Stimulated activated CD4-positive, alpha-beta T cell treated with anti-CD3 and anti-CD28 coated beads, TNF-alpha, amount 100 ng/mL, for 1 hour (primary cell): ENCODE measurements at regions not wholly inside any gene's neighbourhood (a gene's known extent, or its start where the extent isn't known, plus 50 kb on each side); places are given as distances from the start of the nearest gene placed in this dataset.
"Not testable (repeated sequence)": the region's sequence is repeated elsewhere in the genome, so short reads cannot be mapped to it uniquely, and the experiment has no call there.

Experiments used
- DNase-seq, 3 donors: peaks; one replicate each; pipeline ENCODE4 v3.0.0-alpha.2; 2020; ENCODE audit warnings: low read depth in 3 of 3, low spot score in 1 of 3

DNA sequence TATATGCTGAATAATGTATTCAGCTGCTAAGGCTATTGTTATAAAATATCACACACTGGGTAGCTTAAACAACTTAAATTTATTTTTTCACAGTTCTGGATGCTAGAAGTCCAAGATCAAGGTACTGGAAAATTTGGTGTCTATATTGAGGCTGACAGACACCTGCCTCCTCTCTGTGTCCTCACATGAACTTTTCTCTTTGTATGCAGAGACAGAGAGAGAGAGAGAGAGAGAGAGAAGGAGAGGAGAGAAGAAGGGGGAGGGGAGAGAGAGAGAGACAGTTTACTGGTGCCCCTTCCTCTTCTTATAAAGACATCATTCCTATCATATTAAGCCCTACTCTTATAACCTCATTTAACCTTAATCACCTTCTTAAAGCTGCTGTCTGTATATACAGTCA is 320.1 kb upstream of the THBS1 start:
- DNase-seq: no peak

DNA sequence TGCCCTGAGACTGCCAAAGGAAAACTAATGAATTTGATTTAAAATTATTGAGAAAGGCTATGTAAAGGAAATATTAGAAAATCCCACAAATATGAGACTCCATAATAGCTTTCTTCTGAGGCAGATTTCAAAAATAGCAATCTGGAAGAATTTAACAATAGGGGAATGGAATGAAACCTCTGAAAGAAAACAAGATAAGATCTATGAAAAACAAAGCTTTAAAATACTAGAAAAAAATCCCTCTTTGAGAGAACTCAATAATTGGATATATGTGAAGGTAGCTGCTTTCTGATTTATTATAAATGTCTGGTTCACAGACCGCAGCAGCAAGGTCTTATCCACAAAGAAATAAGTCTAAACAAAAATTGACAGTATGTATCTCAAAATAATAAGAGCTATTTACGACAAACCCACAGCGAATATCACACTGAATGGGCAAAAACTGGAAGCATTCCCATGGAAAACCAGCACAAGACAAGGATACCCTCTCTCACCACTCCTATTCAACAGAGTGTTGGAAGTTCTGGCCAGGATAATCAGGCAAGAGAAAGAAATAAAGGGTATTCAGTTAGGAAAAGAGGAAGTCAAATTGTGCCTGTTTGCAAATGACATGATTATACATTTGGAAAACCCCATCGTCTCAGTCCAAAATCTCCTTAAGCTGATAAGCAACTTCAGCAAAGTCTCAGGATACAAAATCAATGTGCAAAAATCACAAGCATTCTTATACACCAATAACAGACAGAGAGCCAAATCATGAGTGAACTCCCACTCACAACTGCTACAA is 319.3 kb upstream of the THBS1 start:
- DNase-seq: not testable (repeated sequence)

DNA sequence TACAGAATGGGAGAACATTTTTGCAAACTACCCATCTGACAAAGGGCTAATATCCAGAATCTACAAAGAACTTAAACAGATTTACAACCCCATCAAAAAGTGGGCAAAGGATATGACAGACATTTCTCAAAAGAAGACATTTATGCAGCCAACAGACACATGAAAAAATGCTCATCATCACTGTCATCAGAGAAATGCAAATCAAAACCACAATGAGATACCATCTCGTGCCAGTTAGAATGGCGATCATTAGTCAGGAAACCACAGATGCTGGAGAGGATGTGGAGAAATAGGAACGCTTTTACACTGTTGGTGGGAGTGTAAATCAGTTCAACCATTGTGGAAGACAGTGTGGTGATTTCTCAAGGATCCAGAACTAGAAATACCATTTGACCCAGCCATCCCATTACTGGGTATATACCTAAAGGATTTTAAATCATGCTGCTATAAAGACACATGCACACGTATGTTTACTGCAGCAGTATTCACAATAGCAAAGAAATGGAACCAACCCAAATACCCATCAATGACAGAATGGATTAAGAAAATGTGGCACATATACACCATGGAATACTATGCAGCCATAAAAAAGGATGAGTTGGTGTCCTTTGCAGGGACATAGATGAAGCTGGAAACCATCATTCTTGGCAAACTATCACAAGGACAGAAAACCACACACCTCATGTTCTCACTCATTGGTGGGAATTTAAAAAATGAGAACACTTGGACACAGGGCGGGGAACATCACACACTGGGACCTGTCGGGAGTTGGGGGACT is 317.7 kb upstream of the THBS1 start:
- DNase-seq: not testable (repeated sequence)

DNA sequence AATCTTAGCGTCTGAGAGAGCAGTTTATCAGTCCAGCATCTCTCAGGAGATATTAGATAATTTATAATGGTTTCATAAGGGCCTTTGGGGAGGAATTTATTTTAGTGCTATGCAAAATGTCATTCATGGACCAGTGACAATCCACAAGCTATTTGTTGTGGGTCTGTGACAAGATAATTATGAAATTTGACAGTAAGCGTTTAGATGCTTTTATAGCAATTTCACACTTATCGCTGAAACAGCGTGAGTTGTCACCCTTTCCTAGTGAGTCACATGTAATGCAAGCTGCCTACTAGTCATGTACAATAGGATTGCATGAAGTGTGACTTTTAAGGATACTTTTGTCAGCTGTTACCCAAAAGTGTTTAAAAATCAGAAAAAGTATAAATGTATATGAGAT is 315.6 kb upstream of the THBS1 start:
- no peak for DNase-seq

DNA sequence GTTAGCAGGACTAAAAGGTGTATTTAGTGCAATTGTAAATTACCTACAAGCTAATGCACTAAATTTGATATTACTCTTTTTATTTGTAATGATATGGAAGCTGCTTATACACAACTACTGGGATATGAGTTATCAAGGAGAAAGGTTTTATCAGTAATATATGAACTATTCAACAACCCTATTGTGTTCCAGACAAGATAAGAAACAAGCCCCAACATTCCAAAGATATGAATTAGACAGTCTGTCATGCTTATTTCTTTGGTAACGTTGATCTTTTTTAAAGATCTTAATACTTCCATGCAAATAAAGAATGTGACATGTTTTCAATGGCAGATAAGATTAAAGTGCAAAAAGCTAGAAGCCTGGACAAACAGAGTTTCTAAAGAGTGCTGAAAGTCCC is 314.0 kb upstream of the THBS1 start:
- DNase-seq: no peak

DNA sequence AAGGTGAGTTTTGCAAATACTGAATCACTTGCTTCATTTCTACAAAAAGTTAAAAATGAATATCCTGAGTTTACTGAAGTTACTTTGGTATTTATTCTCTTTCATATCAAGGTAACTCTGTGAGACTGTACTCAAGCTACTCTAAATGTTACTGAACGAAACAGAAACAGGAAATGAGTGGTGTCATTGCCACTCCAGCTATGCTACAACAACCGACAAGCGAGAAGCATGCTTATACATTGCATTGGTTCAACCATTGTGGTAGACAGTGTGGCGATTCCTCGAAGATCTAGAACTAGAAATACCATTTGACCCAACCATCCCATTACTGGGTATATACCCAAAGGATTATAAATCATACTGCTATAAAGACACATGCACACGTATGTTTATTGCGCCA is 313.2 kb upstream of the THBS1 start:
- DNase-seq: no peak

DNA sequence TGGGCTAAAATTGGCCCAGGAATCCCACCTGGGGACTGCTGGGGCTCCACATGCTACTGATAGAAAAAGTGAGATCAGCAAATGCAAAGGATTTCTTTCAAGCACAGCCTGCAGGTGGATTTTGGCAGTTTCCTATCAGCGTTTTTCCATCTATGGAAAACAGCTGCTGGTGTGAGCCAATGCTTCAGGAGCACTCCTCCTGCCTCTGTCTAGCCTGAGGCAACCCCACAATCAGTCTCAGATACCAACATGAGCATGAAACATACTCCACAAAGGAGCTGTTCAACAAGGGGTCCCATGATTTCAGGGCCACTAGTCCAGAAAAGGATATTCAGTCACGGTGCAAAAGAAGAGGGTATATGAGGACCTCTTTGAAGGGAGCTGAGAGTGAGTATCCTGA is 311.5 kb upstream of the THBS1 start:
- no peak for DNase-seq

DNA sequence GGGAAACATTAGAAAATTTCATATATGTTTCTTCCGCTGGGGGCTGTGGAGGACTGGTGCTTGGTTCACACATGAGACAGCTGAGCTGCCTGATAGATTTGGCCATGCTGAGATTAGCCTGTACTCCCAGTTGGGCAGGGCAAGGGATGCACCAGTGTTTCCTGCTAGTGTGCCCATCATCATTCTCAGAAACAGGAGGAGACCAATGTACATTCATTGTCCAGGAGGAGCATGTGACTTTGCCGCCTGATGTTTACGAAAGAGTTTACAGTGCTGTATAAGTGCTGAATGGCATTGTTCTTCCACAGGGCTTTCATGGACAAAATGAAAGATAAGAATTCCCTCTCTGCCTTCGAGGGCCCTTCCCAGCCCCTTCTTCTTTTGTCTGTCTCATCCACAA is 311.1 kb upstream of the THBS1 start:
- DNase-seq: no peak

DNA sequence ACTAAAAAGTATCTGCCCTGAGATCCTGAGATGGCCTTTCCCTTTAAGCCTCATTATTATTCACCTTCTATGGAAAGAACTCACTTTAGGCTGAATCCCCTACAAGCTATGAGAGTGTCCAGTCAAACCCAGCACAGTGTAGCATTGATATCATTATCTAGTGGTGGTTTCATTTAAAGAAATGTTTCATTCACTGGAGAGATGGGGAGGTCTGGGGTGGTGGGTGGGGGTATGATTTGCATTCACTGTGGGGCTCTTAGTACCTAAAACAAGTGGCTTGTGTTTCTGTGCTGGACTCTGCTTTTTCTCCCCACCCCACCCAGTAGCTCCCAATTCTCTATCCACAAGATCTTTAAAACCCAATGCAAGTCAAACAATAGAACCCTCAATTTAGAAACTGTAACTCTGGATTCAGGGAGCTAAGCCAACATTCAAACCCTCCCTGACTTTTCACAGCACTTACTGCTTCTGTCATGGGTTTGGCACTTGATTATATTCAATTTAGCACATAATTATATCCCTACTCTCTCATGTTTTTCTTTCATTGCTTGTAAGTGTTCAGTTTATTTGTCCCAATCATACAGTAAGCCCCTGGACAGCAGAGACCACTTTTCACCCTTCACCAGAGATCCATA is 310.5 kb upstream of the THBS1 start:
- no peak for DNase-seq

DNA sequence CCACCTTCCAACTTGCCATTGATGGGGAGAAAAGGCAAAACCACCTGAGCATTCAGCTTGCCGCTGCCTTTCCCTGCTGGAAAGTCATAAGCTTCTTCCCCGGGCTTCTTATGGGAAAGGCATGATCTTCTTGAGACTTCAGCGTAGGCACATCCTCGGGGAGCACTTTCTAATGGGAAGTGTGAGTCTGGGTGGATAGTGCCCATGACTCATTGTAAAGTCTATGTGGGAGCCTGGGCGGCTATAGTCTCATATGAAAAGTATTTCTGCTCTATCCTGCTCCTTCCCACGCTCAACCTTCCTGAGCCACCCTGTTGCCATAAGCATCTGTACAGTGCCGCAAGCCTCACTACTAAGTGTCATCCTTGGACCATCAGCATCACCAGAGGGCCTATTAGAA is 309.9 kb upstream of the THBS1 start:
- DNase-seq: no peak

DNA sequence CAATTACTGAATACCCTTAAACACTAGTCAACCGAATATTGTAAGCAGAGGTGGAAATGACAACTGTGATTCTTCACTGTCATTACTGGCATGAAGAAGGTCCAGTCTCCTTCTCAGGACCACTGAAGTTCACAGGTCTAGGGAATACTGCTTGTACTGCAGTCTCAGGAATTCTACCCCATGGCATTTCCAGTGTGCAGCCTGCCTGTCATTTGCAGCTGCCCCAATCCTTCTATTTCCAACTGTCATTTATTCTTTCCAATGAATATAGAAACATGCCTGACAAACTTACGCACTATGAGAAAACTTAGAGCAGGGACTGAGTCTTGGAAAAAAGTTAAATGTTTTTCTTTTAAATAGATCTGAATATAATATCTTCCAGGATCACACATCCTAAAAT is 308.0 kb upstream of the THBS1 start:
- DNase-seq: no peak

DNA sequence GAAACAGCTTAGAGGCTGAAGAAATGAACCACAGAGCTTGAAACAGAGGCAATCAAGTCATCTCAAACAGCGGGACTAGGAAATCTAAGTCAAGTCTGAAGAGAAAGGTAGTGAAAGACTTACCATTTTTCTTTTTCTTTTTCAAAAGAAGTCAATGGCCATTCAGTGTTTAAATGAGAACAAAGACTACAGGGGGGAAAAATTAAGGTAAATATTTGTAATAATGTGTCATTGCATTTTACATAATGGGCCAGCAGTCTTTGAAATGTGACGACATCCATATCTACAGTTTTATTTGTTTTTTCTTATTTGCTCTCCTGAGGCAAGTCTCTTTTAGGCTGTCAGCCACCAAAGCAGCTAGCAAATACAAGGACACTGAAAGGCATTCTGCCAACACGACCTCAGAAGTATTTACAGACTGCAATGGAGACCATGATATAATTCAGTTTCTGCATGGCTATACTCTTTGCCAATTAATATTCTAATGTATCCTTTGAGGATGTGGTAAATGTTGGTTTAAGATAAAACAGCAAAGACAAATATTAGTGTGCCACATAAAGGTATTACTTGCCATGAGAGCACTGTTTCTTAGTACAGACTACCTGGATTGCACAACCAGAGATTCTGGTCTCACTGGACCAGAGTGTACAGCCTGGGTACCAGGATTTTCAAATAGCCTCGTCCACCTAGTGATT is 307.0 kb upstream of the THBS1 start:
- DNase-seq: no peak

DNA sequence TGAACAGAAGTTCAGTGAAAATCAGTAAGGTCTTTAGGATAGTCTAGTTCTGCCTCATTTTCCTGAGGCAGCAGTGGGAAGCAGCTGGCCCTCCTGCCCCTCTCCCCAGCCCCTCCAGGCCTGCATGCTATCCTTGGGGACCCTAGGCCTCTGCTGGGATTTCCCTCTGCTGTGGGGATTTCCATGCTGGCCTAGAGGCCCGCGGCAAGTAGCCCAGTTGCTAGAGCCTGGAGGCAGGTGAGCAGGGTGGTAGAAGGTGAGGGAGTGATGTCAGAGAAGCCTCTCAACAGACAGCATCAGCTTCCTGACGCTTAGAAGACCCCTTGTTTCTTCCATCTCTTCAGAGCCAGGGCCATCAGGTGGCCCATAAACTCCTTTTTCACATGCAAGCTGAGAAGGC is 305.8 kb upstream of the THBS1 start:
- no peak for DNase-seq

DNA sequence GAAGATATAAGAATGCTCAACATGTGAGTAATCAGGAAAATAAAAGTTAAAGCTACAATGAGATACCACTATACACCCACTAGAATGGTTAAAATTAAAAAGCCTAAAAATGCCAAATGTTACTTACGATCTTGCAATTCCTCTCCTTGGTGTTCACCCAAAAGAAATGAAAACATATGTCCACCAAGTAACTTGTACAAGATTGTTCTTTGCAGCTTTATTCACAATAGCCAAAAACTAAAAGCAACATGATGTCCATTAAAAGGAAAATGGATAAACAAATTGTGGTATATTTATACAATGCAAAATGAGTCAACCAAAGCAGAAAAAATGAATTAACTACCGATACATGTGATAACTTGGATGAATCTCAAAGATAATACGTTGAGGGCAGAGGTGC is 301.6 kb upstream of the THBS1 start:
- DNase-seq: no peak

DNA sequence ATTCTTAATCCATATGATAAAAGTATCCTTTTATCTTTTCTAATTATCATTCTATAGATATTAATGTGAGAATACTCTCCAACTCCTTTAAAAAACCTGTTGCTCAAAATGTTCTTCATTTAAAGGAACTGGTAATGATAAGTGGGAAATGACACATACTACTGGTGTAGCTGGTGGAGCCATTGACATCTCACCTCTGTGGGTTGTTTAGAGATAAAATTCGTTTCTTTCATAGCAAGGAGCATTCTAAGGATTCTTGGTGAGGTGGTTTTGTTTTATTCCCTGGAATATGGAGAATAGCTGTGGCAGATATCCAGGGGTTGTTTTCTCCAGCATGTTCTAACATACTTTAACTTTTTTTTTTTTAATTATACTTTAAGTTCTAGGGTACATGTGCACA is 299.8 kb upstream of the THBS1 start:
- DNase-seq: no peak

DNA sequence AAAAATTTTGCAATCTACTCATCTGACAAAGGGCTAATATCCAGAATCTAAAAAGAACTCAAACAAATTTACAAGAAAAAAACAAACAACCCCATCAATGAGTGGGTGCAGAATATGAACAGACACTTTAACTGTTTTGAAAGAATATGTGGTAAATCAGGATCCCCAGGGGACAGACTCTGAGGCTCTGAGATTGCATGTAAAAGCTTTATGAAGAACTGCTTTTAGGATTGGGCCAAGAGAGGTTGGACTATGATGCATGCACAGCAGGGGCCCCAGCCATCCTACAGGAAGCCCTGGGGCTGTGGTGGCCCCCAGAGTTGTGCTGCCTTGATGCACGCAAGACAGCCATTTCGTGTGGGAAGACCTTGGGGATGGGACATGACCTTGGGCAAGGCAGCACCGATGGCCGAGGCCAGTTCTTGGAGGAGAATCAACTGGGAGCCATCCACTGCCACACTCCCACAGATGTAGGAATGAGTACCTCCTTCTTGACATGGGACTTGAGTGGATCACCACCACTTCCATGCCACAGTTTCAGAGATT is 298.1 kb upstream of the THBS1 start:
- no peak for DNase-seq

DNA sequence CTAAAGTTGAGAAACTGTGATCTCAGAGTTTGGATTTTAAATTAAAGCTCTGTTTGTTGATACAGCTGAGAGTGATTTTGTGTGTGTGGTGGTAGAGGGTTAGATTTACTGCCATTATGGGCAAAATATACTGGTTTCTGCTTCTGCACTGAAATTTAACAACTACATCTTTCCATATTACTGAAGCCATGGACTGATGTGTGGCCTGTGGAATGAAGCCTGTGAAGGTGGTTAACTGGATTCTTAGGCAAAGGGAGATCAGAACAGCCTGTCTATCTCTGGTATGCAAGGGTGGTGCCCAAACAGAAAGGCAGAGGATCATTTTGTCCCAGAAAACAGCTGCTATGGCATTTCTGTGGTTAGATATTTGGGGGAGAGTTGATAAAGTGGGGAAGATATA is 297.3 kb upstream of the THBS1 start:
- no peak for DNase-seq

DNA sequence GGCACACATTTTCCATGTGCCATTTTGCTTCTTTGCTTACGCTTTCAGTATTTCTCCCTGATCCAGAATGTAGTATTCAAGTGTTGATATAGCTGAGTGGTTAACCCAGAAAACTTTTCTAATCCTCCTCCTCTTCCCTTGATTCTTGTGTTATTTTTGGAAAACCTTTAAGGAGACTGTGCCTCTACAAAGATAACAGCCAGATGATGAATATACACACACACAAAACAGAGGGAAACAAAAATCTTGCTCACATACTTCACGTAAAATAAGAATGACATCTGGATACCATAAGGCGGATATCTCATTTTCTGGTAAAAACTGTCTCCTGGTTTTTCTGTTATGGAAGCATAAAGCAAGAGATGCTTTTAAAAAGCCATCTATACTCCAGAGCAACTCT is 295.8 kb upstream of the THBS1 start:
- no peak for DNase-seq

DNA sequence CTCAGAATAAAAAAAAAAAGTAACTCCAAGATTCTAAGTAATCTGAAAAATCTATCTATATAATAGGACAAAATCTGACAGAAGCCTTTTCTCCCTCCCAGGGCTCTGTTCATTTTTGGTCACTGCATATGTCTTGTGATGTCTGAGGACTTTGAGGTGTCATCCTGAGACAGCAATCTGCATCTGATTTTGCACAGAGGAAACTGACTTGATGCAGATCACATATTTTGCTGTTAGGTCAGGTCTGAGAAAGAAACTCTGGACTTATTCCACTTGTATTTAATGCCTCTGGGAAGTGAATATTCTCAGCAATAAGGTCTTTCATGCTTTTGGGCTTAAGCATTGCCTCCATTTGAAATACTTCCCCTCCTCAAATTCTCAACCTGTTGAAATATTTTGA is 295.2 kb upstream of the THBS1 start:
- no peak for DNase-seq

DNA sequence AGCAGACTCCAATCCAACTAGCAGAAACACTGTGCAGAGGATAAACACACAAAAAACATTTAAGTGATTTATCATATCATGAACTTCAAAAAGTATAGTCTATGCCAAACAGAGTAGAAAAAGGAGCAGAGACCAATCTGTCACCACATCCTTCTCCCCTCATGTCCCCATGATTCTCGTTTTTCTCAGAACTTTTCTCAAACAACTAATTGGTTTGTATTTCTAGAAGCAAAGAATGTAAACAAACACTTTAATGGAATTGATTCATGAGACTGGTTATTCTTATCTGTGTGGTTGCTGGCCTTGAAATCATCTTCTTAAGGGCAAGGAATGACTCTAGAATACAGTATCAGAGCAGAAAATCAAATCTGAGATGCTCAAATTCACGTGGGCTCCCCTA is 294.2 kb upstream of the THBS1 start:
- no peak for DNase-seq
